Stimulated activated CD8-positive, alpha-beta memory T cell treated with anti-CD3 and anti-CD28 coated beads, Interleukin-7, amount 100 ng/mL, for 48 hours (primary cell): ENCODE measurements at regions not wholly inside any gene's neighbourhood (a gene's known extent, or its start where the extent isn't known, plus 50 kb on each side); places are given as distances from the start of the nearest gene placed in this dataset.
"Not testable (repeated sequence)": the region's sequence is repeated elsewhere in the genome, so short reads cannot be mapped to it uniquely, and the experiment has no call there.

Source experiments
- DNase-seq, 2 donors: peaks; one replicate each; pipeline ENCODE4 v3.0.0-alpha.2; 2020; ENCODE audit warnings: low read depth in 1 of 2; ENCODE audit errors: extremely low read depth in 1 of 2

DNA sequence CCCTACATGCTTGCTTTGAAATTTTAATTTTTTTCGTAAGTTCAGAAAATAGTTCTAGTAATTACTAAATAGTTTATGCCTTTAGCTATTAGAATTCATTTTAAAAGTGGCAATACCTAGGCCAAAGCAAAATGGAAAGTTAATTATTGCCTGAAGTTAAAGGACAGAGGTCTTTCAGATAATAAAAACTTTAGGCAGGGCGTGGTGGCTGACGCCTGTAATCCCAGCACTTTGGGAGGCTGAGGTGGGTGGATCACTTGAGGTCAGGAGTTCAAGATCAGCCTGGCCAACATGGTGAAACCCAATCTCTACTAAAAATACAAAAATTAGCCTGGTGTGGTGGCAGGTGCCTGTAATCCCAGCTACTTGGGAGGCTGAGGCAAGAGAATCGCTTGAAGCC lies 65.9 kb upstream of the MARCKS start:
- DNase-seq: not testable (repeated sequence)

DNA sequence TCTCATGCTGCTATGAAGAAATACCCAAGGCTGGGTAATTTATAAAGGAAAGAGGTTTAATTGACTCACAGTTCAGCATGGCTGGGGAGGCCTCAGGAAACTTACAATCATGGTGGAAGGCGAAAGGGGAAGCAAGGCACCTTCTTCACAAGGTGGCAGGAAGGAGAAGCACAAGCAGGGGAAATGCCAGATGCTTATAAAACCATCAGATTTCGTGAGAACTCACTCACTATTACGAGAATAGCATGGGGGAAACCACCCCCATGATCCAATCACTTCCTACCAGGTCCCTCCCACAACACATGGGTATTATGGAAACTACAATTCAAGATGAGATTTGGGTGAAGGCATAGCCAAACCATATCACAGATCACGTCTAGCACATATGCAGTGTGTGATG lies 61.8 kb upstream of the MARCKS start:
- not testable (repeated sequence) for DNase-seq

DNA sequence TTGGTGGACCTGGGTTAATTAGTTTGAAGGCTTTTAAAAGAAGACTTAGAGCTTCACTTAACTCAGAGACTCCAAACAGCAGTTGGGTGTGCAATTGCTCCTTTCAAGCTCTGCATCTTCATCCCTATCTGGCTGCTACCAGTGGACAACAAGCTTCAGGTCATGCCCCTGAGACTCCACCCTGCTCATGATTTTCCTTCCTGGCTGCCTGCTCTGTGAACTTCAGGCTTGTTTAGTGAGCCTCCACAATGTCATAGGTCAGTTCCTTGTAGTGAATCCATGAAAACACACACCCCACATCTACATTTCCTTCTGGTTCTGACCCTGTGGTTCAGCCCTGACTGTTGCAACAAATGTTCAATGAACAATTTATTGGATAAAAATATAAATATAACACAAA lies 61.1 kb upstream of the MARCKS start:
- no peak for DNase-seq

DNA sequence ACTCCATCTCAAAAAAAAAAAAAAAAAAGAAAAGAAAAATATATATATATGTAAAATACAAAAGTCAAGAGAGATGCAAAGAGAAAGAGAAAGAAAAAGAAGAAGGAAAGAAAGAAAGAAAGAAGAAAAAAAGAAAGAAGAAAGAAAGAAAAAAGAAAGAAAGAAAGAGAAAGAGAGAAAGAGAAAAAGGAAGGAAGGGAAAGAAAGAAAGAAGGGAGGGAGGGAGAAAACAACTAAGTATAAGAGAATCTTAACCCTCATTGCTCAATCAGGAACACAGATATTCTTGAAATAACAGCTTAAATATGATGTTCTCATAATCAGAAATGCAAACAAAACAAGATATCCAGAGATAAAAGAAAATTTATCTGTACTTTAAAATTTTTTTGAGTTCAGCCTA lies 54.4 kb upstream of the MARCKS start:
- DNase-seq: no peak

DNA sequence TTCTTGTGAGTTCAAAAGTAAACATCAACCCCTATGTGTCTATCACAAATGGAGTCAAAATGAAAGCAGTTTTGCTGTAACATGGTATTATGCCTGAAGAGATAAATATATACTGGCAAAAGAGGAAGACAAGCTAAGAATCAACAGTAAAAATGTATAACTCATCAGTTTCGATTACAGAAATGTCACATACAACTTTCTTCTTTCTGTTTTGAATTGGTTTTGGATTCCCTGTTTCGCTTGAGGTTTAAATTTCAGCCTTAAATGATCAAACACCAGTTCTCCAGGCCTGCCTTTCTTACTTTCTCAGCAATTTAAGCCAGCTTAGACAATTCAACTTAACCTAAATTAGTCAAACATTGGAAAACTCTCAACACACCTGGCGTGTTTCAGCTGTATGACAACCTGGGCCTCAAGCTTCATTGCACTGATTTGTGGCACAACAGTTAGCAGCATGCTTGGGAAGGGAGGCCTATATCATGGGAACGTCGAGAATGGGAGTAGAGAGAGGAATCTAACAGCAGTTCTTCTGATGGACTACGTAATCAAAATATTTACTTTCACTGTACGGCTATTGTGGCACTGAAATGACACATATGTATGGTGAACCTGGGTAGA lies 51.9 kb upstream of the MARCKS start:
- DNase-seq: no peak

DNA sequence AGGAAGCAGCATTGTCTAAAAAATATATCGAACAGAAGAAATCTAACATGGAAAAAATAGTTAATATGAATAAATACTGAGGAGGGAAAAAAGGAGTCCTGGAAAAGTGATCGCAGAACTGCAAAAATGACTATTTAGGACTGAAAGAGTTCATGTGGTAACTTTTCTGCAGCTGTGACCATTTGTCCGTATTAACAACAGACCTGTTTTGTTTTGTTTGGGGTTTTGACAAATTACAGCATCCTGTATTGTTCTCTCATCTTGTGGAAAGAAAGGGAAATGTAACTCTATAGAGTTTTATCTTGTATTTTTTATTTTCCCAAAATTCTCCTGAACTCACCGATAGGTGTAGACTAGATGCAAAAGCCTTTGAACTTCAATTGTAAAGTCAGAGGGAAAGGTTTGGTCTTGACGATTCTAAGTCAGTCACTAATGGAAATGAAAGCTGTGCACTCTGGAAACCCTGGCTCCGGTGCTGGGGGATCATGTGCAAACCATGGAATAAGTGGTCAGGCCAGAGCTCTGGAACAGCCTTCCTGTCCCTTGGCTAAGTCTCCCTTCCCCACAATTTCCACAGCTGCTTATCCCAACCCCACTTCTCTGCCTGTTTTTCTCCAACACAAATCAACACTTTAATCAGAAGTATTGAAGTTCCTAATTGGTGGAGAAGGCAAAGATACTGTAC lies 51.2 kb upstream of the MARCKS start:
- DNase-seq: no peak
